ENCODE measurements at regions not wholly inside any gene's neighbourhood (a gene's known extent, or its start where the extent isn't known, plus 50 kb on each side); places are given as distances from the start of the nearest gene placed in this dataset.

DNA sequence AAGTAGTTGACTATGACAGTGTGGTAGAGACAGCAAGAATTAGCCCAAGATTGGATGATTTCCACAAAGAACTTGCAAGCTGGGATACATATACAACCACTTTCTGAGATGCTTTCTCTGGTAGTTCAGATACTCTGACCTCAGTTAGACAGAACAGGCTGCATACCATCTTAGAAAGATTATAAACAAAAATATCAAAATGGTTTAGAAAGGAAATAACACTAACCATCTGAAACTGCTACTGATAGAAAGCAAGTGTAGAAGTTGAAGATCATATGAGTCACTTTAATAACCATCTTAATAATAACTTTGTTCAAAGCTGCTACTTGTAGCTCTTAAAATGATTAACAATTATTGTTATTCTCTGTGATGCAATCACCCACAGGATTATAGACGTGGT lies 255.4 kb upstream of the TTC29 start:
- TF ChIP-seq, protein P1, sequence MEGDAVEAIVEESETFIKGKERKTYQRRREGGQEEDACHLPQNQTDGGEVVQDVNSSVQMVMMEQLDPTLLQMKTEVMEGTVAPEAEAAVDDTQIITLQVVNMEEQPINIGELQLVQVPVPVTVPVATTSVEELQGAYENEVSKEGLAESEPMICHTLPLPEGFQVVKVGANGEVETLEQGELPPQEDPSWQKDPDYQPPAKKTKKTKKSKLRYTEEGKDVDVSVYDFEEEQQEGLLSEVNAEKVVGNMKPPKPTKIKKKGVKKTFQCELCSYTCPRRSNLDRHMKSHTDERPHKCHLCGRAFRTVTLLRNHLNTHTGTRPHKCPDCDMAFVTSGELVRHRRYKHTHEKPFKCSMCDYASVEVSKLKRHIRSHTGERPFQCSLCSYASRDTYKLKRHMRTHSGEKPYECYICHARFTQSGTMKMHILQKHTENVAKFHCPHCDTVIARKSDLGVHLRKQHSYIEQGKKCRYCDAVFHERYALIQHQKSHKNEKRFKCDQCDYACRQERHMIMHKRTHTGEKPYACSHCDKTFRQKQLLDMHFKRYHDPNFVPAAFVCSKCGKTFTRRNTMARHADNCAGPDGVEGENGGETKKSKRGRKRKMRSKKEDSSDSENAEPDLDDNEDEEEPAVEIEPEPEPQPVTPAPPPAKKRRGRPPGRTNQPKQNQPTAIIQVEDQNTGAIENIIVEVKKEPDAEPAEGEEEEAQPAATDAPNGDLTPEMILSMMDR (IDR thresholded peaks at IDR 0.05; ENCODE audit: extremely low read depth, missing control alignments): no peak
- no peak for DNase-seq (ENCODE audit: low spot score)

DNA sequence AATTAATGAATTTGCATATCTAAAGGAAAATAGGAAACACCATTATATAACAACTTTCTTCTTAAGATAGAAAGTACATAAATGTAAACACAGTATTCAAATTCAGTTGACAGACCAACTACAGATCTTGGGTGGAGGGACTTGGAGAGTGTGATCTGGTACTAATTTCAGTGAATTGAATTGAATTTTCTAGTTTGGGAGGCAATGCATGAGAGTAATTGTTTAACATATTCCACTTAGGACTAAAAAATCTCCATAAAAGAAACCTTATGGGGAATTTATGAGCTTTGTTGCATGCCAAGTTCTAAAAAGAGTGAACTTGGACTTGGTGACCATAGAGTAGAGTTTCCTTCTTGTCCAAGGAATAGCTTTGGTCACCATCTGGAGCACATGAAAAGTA lies 261.1 kb upstream of the TTC29 start:
- TF ChIP-seq, protein P1 (IDR thresholded peaks at IDR 0.05; ENCODE audit: extremely low read depth, missing control alignments): no peak
- no peak for DNase-seq (ENCODE audit: low spot score)

DNA sequence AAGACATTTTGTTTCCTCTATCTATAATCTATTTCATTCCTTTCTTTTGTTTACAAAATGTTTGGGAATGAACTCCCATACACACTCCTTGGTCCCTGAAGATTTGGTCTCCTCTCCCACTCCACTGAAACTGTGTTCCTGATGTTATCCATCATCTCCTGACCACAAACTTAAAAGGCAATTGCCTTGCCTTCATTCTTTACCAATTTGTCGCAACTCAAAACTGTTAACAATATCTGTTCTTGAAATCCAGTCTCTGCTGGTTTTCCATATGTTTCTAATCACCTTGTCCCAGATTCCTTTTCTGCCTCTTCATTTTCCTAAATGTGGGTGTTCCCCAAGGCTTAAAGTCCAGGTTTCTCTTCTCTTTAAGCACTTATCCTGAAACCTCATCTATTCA lies 262.2 kb upstream of the TTC29 start:
- DNase-seq (ENCODE audit: low spot score): no peak
- TF ChIP-seq, protein P1 (IDR thresholded peaks at IDR 0.05; ENCODE audit: extremely low read depth, missing control alignments): no peak

DNA sequence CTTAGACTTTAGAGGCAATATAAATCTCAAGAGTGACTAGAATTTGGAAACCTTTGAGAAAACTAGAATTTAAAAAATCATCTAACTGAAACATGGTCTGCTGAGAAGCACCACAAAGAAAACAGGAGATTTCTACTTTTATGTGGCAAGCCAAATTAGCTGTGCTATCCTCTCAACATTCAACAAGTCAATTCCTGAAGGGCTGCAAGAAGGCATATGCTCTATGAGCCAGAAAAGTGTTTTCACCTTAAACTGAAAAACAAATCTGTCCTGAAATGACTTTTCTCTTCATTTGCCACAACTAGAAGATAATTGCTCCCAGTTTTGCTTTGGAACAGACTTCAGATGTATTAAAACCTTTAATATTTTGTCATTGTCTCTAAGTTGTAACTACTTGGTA lies 263.2 kb upstream of the EDNRA start:
- TF ChIP-seq, protein P1 (IDR thresholded peaks at IDR 0.05; ENCODE audit: extremely low read depth, missing control alignments): no peak
- DNase-seq (ENCODE audit: low spot score): no peak

DNA sequence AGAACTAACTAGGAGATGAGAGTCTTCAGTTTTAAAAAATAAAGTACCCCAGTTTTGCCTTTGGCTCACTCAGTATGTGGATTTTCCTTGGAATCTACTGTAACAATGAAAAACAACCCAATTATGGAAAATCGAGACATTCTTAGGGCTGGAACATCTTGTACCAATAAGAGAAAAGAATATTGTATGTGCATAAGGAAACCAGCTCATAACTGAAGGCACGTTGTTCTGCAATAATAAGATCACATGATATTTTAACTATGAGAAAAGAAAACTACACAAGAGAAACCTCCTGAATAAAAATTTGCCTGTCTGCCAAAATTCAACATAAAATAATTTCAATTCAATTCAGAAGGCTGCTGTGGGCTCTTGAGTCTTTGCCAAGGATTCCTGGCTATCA lies 261.8 kb upstream of the EDNRA start:
- no peak for DNase-seq (ENCODE audit: low spot score)

DNA sequence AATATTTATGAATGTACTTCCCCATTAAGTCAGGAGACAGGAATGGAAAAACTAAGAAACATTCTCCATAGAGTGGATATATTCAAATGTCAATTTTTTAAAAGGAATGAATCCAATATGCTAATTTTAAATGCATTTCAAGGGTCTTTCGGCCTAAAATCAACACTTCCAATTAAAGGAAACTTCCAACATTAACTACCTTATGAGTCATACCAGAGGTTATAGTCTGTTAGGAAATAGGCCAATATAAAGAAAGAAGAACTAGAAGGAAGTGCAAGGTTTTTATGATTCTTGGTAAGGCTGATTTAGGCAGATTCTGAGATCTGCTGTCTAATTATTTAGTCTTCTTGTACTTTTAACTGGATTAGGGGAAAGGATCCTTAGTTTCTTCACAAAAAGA lies 260.1 kb upstream of the EDNRA start:
- TF ChIP-seq, protein P1 (IDR thresholded peaks at IDR 0.05; ENCODE audit: extremely low read depth, missing control alignments): no peak
- no peak for DNase-seq (ENCODE audit: low spot score)

More for the DNA sequence above, 261.8 kb upstream of the EDNRA start:
- TF ChIP-seq, protein P1 (IDR thresholded peaks at IDR 0.05; ENCODE audit: extremely low read depth, missing control alignments): no peak

DNA sequence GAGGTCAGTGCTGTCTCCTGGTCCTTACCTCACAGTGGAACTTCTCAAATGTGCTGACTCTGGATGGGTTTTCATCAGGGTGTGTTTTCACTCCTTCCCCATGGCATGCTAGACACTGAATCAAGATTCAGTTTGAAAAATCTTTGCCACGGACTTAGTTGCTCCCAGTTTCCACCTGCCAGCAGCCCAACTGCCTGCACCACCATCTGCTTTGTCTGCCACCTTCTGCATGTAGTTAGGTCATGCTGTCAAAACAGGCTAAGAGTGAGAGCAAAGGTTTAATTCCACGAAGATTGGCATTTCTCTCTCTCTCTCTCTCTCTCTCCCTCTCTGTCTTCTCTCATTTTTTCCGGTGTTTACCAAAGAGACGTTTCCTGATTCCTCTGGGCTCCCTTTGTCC lies 258.0 kb upstream of the EDNRA start:
- DNase-seq (ENCODE audit: low spot score): no peak
- TF ChIP-seq, protein P1 (IDR thresholded peaks at IDR 0.05; ENCODE audit: extremely low read depth, missing control alignments): no peak

Data from GM20000 (cell line).